HEK293T (cell line): ENCODE measurements at regions not wholly inside any gene's neighbourhood (a gene's known extent, or its start where the extent isn't known, plus 50 kb on each side); places are given as distances from the start of the nearest gene placed in this dataset.

ENCODE experiments used
- CTCF ChIA-PET: fragments of 350-600 bp; formaldehyde crosslinking; extraction: SDS; loops from one replicate; lab custom pipeline; 2021; ENCODE audit warnings: antibody characterized with exemption, inconsistent platforms; lab: Yijun Ruan, JAX
- POLR2A ChIA-PET: fragments of 350-600 bp; formaldehyde crosslinking; extraction: SDS; loops from one replicate; lab custom pipeline; 2020; ENCODE audit warnings: antibody characterized with exemption, inconsistent platforms; lab: Yijun Ruan, JAX
- DNase-seq: peaks from one replicate; pipeline ENCODE4 v3.0.0; 2012; ENCODE audit warnings: mixed read lengths; ENCODE audit errors: extremely low spot score
- ARNT ChIP-seq: fragments of 450-650 bp; IDR thresholded peaks from 2 replicates; pipeline ENCODE4 v1.6.1; 2017; ENCODE audit warnings: mild to moderate bottlenecking
- BHLHE40 ChIP-seq: fragments of 450-650 bp; IDR thresholded peaks from 2 replicates; pipeline ENCODE4 v1.6.1; 2016; ENCODE audit warnings: mild to moderate bottlenecking, moderate library complexity, borderline replicate concordance
- CTBP1 ChIP-seq: fragments of 450-650 bp; IDR thresholded peaks from 2 replicates; pipeline ENCODE4 v1.6.1; 2016; ENCODE audit warnings: borderline replicate concordance
- ELF4 ChIP-seq: fragments of 450-650 bp; IDR thresholded peaks from 2 replicates; pipeline ENCODE4 v1.6.1; 2017; ENCODE audit warnings: antibody characterized with exemption
- FOXA1 ChIP-seq: fragments of 450-650 bp; IDR thresholded peaks from 2 replicates; pipeline ENCODE4 v1.6.1; 2016; ENCODE audit warnings: mild to moderate bottlenecking
- FOXK2 ChIP-seq: fragments of 450-650 bp; IDR thresholded peaks from 2 replicates; pipeline ENCODE4 v1.6.1; 2016; ENCODE audit warnings: mild to moderate bottlenecking
- FOXM1 ChIP-seq: fragments of 450-650 bp; IDR thresholded peaks from 2 replicates; pipeline ENCODE4 v1.6.1; 2017; ENCODE audit warnings: mild to moderate bottlenecking, borderline replicate concordance
- HDGF ChIP-seq: fragments of 450-650 bp; IDR thresholded peaks from 2 replicates; pipeline ENCODE4 v1.6.1; 2017; ENCODE audit warnings: antibody characterized with exemption, borderline replicate concordance
- L3MBTL2 ChIP-seq: fragments of 450-650 bp; conservative IDR thresholded peaks from 2 replicates; pipeline ENCODE4 v1.6.1; 2016; ENCODE audit warnings: mild to moderate bottlenecking
- LEF1 ChIP-seq: fragments of 450-650 bp; IDR thresholded peaks from 2 replicates; pipeline ENCODE4 v1.6.1; 2017; ENCODE audit warnings: mild to moderate bottlenecking, borderline replicate concordance
- NFRKB ChIP-seq: fragments of 450-650 bp; IDR thresholded peaks from 2 replicates; pipeline ENCODE4 v1.6.1; 2016; ENCODE audit warnings: mild to moderate bottlenecking, moderate library complexity
- PKNOX1 ChIP-seq: fragments of 450-650 bp; IDR thresholded peaks from 2 replicates; pipeline ENCODE4 v1.6.1; 2016
- SP1 ChIP-seq: fragments of 450-650 bp; IDR thresholded peaks from 2 replicates; pipeline ENCODE4 v1.6.1; 2017
- SUZ12 ChIP-seq: fragments of 450-650 bp; IDR thresholded peaks from 2 replicates; pipeline ENCODE4 v1.6.1; 2016; ENCODE audit warnings: mild to moderate bottlenecking
- TARDBP ChIP-seq: fragments of 450-650 bp; IDR thresholded peaks from 2 replicates; pipeline ENCODE4 v1.6.1; 2016
- ZNF384 ChIP-seq: fragments of 450-650 bp; IDR thresholded peaks from 2 replicates; pipeline ENCODE4 v1.6.1; 2016

GRCh38 chr10:76732306-76732705 lies 905.3 kb downstream of the KCNMA1 start:
- no peak for DNase-seq
- CTCF ChIA-PET = no interaction called here
- POLR2A ChIA-PET = no interaction called here
- TF ChIP-seq NFRKB = no peak
- TF ChIP-seq TARDBP = no peak
- TF ChIP-seq FOXM1 = no peak
- no peak for TF ChIP-seq ZNF384
- TF ChIP-seq ELF4 = no peak
- no peak for TF ChIP-seq CTBP1
- TF ChIP-seq LEF1 = no peak
- TF ChIP-seq ARNT = no peak
- no peak for TF ChIP-seq SUZ12
- no peak for TF ChIP-seq FOXA1
- TF ChIP-seq SP1 = no peak
- TF ChIP-seq HDGF = no peak

GRCh38 chr10:76729841-76730487 lies 907.6 kb downstream of the KCNMA1 start:
- ChIA-PET POLR2A (no interaction called here), CTCF (no interaction called here)
- TF ChIP-seq TARDBP = no peak
- TF ChIP-seq ZNF384 = no peak
- DNase-seq = no peak

- TF ChIP-seq SP1 = no peak
- no peak for TF ChIP-seq NFRKB
- CTCF ChIA-PET = no interaction called here
- DNase-seq = no peak
- POLR2A ChIA-PET = no interaction called here
Measured at GRCh38 chr10:76729346-76729745, 908.3 kb downstream of the KCNMA1 start.

- no peak for DNase-seq
- TF ChIP-seq ZNF384 (no peak), SP1 (no peak), TARDBP (no peak), FOXA1 (no peak), NFRKB (no peak), HDGF (no peak), ELF4 (no peak), FOXK2 (no peak), ARNT (no peak), L3MBTL2 (no peak), FOXM1 (no peak), LEF1 (no peak), BHLHE40 (no peak), PKNOX1 (no peak), CTBP1 (no peak), SUZ12 (no peak)
- CTCF ChIA-PET = no interaction called here
- POLR2A ChIA-PET = no interaction called here
Measured at GRCh38 chr10:76727038-76727437, 910.6 kb downstream of the KCNMA1 start.

- DNase-seq = no peak
- ChIA-PET CTCF (no interaction called here), POLR2A (no interaction called here)
- TF ChIP-seq HDGF (no peak), SUZ12 (no peak), BHLHE40 (no peak), LEF1 (no peak)
Measured at GRCh38 chr10:76723844-76724243, 913.8 kb downstream of the KCNMA1 start.

GRCh38 chr10:76721891-76722505 lies 915.6 kb downstream of the KCNMA1 start:
- DNase-seq = no peak
- TF ChIP-seq FOXM1 (no peak), SP1 (no peak), BHLHE40 (no peak), FOXA1 (no peak), ZNF384 (no peak)
- CTCF ChIA-PET = no interaction called here
- POLR2A ChIA-PET = no interaction called here

GRCh38 chr10:76719006-76719405 lies 918.6 kb downstream of the KCNMA1 start:
- ChIA-PET CTCF (no interaction called here), POLR2A (no interaction called here)
- no peak for TF ChIP-seq BHLHE40
- no peak for TF ChIP-seq FOXM1
- TF ChIP-seq TARDBP = no peak
- TF ChIP-seq PKNOX1 = no peak
- DNase-seq = no peak

- DNase-seq = no peak
- TF ChIP-seq ZNF384 = no peak
- TF ChIP-seq HDGF = no peak
- TF ChIP-seq SP1 = no peak
- no peak for TF ChIP-seq CTBP1
- TF ChIP-seq L3MBTL2 = no peak
- TF ChIP-seq BHLHE40 = no peak
- TF ChIP-seq FOXM1 = no peak
- TF ChIP-seq LEF1 = no peak
- no peak for TF ChIP-seq TARDBP
- TF ChIP-seq ELF4 = no peak
- TF ChIP-seq FOXA1 = no peak
- POLR2A ChIA-PET = no interaction called here
- CTCF ChIA-PET = no interaction called here
Measured at GRCh38 chr10:76717141-76717540, 920.5 kb downstream of the KCNMA1 start.
